Brain microvascular endothelial cell (primary cell): ENCODE measurements at regions not wholly inside any gene's neighbourhood (a gene's known extent, or its start where the extent isn't known, plus 50 kb on each side); places are given as distances from the start of the nearest gene placed in this dataset.

Source experiments
- DNase-seq: peaks from one replicate; pipeline ENCODE4 v3.0.0-alpha.2; 2020
- H3K27ac ChIP-seq: fragments of 250-450 bp; sonication (Bioruptor Pico); 2 replicates; pipeline ENCODE4 v1.5.1; 2020; ENCODE audit warnings: mild to moderate bottlenecking, moderate library complexity
- H3K27me3 ChIP-seq: fragments of 250-450 bp; sonication (Bioruptor Pico); replicated peaks from 2 replicates; pipeline ENCODE4 v1.5.1; 2020; ENCODE audit warnings: mild to moderate bottlenecking
- H3K36me3 ChIP-seq: fragments of 250-450 bp; sonication (Bioruptor Pico); replicated peaks from 2 replicates; pipeline ENCODE4 v1.5.1; 2020; ENCODE audit warnings: mild to moderate bottlenecking
- H3K4me3 ChIP-seq: 2 replicates; pipeline ENCODE4 v1.5.1; 2011; ENCODE audit warnings: low read depth, mild to moderate bottlenecking, control low read depth, low read length, moderate library complexity
- in situ Hi-C: cut with HindIII; loops from 2 replicates; pipeline ENCODE4 v1.10.0; 2017; ENCODE audit warnings: low sequenced_read_pairs, low pct_ligation_motif_present
- TF ChIP-seq, protein P1 (sequence below): IDR thresholded peaks from 2 replicates; pipeline ENCODE4 v1.5.1; 2011; ENCODE audit warnings: low read depth, mild to moderate bottlenecking, moderate library complexity, low read length, control low read depth, inconsistent platforms; ENCODE audit errors: missing control alignments

DNA sequence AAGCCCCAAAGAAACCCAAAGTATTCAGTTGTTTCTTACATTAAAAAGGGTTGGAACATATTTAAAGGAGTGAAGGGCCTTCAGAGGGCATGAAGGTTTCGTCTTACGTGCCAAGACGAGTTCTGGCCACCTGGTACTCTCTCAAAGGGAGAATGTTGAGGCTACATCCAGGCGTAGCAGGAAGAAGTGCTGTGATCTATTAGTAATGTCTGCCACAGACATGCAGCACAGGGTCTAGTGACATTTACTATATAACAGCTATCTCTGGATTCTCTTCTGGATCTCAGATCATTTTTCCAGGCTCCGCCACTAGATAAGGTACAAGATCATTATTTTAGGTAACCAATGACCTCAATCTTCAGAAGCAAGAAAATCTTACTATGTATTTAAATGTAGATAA, 76.5 kb upstream of the ARID5B start:
- TF ChIP-seq, protein P1, sequence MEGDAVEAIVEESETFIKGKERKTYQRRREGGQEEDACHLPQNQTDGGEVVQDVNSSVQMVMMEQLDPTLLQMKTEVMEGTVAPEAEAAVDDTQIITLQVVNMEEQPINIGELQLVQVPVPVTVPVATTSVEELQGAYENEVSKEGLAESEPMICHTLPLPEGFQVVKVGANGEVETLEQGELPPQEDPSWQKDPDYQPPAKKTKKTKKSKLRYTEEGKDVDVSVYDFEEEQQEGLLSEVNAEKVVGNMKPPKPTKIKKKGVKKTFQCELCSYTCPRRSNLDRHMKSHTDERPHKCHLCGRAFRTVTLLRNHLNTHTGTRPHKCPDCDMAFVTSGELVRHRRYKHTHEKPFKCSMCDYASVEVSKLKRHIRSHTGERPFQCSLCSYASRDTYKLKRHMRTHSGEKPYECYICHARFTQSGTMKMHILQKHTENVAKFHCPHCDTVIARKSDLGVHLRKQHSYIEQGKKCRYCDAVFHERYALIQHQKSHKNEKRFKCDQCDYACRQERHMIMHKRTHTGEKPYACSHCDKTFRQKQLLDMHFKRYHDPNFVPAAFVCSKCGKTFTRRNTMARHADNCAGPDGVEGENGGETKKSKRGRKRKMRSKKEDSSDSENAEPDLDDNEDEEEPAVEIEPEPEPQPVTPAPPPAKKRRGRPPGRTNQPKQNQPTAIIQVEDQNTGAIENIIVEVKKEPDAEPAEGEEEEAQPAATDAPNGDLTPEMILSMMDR, result no peak
- H3K27ac ChIP-seq, result no peak overlapping the region
- DNase-seq, result no peak
- in situ Hi-C loops, result no loop called here
- H3K4me3 ChIP-seq, result no peak overlapping the region
- H3K27me3 ChIP-seq, result no peaks in the 10 kb centered on the region
- H3K36me3 ChIP-seq, result no peaks in the 10 kb centered on the region

- in situ Hi-C loops, result no loop called here
- H3K27me3 ChIP-seq, result no peaks in the 10 kb centered on the region
- no peak for DNase-seq
- no peaks in the 10 kb centered on the region for H3K36me3 ChIP-seq
- TF ChIP-seq, protein P1, result no peak
- no peak overlapping the region for H3K27ac ChIP-seq
- H3K4me3 ChIP-seq, result no peak overlapping the region
Observed at GRCh38 chr10:61825628-61826027, 75.9 kb upstream of the ARID5B start.

DNA sequence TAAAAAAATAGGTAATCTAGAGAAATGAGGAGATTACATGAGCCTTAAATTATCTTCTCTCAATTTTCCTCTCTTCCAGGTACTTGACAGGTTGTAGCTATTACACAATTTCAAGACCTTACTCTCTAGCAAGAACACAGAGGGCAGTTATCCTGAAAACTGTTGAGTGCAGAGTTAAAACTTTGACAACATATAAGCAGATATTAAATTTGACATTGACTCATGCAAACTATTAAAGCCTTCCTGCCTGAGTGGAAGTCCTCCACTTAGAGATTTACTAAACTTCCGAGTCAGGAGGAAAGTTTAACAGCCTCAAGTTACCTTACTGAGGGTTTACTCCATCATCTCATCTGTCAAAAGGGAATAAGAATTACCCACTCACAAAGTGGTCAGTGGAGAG, 73.5 kb upstream of the ARID5B start:
- H3K27me3 ChIP-seq, result no peaks in the 10 kb centered on the region
- TF ChIP-seq, protein P1, result no peak
- in situ Hi-C loops, result no loop called here
- DNase-seq, result no peak
- no peak overlapping the region for H3K27ac ChIP-seq
- H3K36me3 ChIP-seq, result no peaks in the 10 kb centered on the region
- no peak overlapping the region for H3K4me3 ChIP-seq

DNA sequence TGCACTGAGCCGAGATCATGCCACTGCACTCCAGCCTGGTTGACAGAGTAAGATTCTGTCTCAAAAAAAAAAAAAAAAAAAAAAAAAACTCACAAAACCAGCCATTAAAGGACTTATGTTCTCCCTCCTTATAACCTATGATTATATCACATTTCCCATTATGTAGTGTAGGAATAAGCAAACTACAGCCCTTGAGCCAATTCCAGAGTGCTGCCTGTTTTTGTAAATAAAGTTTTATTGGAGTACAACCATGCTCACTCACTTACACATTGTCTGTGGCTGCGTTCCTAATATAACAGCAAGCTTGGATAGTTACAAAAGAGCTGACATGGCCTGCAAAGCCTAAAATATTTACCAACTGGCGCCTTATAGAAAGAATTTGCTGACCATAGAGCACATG, 72.7 kb upstream of the ARID5B start:
- H3K27ac ChIP-seq, result no peak overlapping the region
- no peak overlapping the region for H3K4me3 ChIP-seq
- no peaks in the 10 kb centered on the region for H3K36me3 ChIP-seq
- TF ChIP-seq, protein P1, result no peak
- in situ Hi-C loops, result no loop called here
- no peak for DNase-seq
- no peaks in the 10 kb centered on the region for H3K27me3 ChIP-seq

GRCh38 chr10:61830072-61830845, 71.2 kb upstream of the ARID5B start:
- H3K27me3 ChIP-seq, result no peaks in the 10 kb centered on the region
- in situ Hi-C loops, result no loop called here
- no peak overlapping the region for H3K4me3 ChIP-seq
- H3K36me3 ChIP-seq, result no peaks in the 10 kb centered on the region
- no peak for DNase-seq
- no peak overlapping the region for H3K27ac ChIP-seq
- TF ChIP-seq, protein P1, result no peak

- in situ Hi-C loops, result no loop called here
- Histone ChIP-seq H3K4me3 (no peak overlapping the region), H3K27me3 (no peaks in the 10 kb centered on the region), H3K36me3 (no peaks in the 10 kb centered on the region), H3K27ac (no peak overlapping the region)
- DNase-seq, result peak; percentile 45
- TF ChIP-seq, protein P1, result no peak
Observed at GRCh38 chr10:61830846-61831273, 70.6 kb upstream of the ARID5B start.
